WTC11 (cell line): ENCODE measurements at regions not wholly inside any gene's neighbourhood (a gene's known extent, or its start where the extent isn't known, plus 50 kb on each side); places are given as distances from the start of the nearest gene placed in this dataset.

Source experiments
- ATAC-seq: fragments of 200-7000 bp; cut with Tn5 transposase; 2 replicates; pipeline ENCODE4 v1.10.0; 2021; ENCODE audit warnings: mild to moderate bottlenecking, moderate library complexity
- CTCF ChIA-PET: fragments of 300-600 bp; sonication (Branson Sonifier 250); formaldehyde crosslinking; loops from one replicate; lab custom pipeline; 2021; ENCODE audit warnings: antibody characterized with exemption; lab: Charles Lee
- POLR2A ChIA-PET: fragments of 350-600 bp; sonication (Branson Sonifier 250); formaldehyde crosslinking; loops from one replicate; lab custom pipeline; 2021; ENCODE audit warnings: antibody characterized with exemption; lab: Charles Lee
- DNase-seq: peaks from one replicate; pipeline ENCODE4 v3.0.0; 2021; ENCODE audit warnings: low spot score
- H3K27ac Mint-ChIP-seq: 2 replicates; pipeline ENCODE4 v1.8.0; 2021; ENCODE audit warnings: mixed read lengths
- H3K27me3 Mint-ChIP-seq: 2 replicates; pipeline ENCODE4 v1.8.0; 2021; ENCODE audit warnings: low read depth, mild to moderate bottlenecking, moderate library complexity, mixed read lengths
- H3K36me3 Mint-ChIP-seq: 2 replicates; pipeline ENCODE4 v1.8.0; 2021; ENCODE audit warnings: mixed read lengths
- H3K4me1 Mint-ChIP-seq: 2 replicates; pipeline ENCODE4 v1.8.0; 2022; ENCODE audit warnings: mixed read lengths
- H3K4me3 Mint-ChIP-seq: 2 replicates; pipeline ENCODE4 v1.8.0; 2021; ENCODE audit warnings: mild to moderate bottlenecking, moderate library complexity, mixed read lengths
- H3K9me3 Mint-ChIP-seq: 2 replicates; pipeline ENCODE4 v1.8.0; 2021; ENCODE audit warnings: mixed read lengths
- CTCF ChIP-seq: fragments of 200-600 bp; IDR thresholded peaks from 2 replicates; pipeline ENCODE4 v1.8.0; 2022; ENCODE audit warnings: antibody characterized with exemption
- FOXP4 ChIP-seq: sonication (generic); formaldehyde crosslinking; IDR thresholded peaks from 2 replicates; pipeline ENCODE4 v1.8.0; 2022; ENCODE audit warnings: mild to moderate bottlenecking, missing genetic modification reagents
- IRF1 ChIP-seq: sonication (generic); formaldehyde crosslinking; IDR thresholded peaks from 2 replicates; pipeline ENCODE4 v1.8.0; 2023; ENCODE audit warnings: missing genetic modification reagents
- JAZF1 ChIP-seq: fragments of 250-450 bp; sonication (Bioruptor Pico); IDR thresholded peaks from 2 replicates; pipeline ENCODE4 v1.9.0; 2021; ENCODE audit warnings: moderate library complexity, mild to moderate bottlenecking, inconsistent platforms
- NFYB ChIP-seq: sonication (generic); formaldehyde crosslinking; conservative IDR thresholded peaks from 2 replicates; pipeline ENCODE4 v1.8.0; 2022; ENCODE audit warnings: low read depth, missing genetic modification reagents
- NR2C2 ChIP-seq: sonication (generic); formaldehyde crosslinking; IDR thresholded peaks from 2 replicates; pipeline ENCODE4 v1.8.0; 2022; ENCODE audit warnings: mild to moderate bottlenecking, missing genetic modification reagents
- TEAD4 ChIP-seq: sonication (generic); formaldehyde crosslinking; IDR thresholded peaks from 2 replicates; pipeline ENCODE4 v1.8.0; 2022; ENCODE audit warnings: mild to moderate bottlenecking, missing genetic modification reagents
- USF1 ChIP-seq: sonication (generic); formaldehyde crosslinking; IDR thresholded peaks from 2 replicates; pipeline ENCODE4 v1.8.0; 2022; ENCODE audit warnings: mild to moderate bottlenecking, missing genetic modification reagents
- ZNF512 ChIP-seq: sonication (generic); formaldehyde crosslinking; IDR thresholded peaks from 2 replicates; pipeline ENCODE4 v1.8.1; 2022; ENCODE audit warnings: missing genetic modification reagents, borderline replicate concordance
- ZNF532 ChIP-seq: fragments of 250-450 bp; sonication (Bioruptor Pico); IDR thresholded peaks from 2 replicates; pipeline ENCODE4 v1.9.0; 2021; ENCODE audit warnings: mild to moderate bottlenecking, borderline replicate concordance
- TF ChIP-seq, protein P1 (sequence below): fragments of 250-450 bp; sonication (Bioruptor Pico); conservative IDR thresholded peaks from 2 replicates; pipeline ENCODE4 v1.9.0; 2021; ENCODE audit warnings: mild to moderate bottlenecking

DNA sequence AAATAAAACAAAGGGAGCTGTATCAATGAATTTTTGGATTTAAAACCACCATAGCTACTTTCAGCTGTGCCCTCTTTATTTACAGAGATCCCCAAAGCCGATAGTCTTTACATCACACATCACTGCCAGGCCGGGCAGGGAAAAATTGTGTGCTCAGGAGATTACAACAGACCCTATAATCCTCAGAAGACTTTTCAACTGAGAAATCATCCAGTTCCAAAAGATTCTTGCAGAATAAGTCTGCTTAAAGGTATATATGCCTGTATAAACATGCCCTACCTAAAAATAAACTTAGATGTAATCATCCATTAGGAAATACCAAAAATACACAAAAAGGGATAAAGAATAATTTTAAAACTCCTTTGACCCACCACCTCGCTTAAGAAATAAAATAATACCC lies 70.1 kb upstream of the MAP1LC3B2 start:
- POLR2A ChIA-PET = no interaction called here
- H3K36me3 Mint-ChIP-seq = no peaks in the 10 kb centered on the region

GRCh38 chr12:116490471-116490870 lies 68.7 kb upstream of the MAP1LC3B2 start:
- peaks cover 29% of the 10 kb centered on the region for H3K9me3 Mint-ChIP-seq
- DNase-seq = no peak
- H3K4me1 Mint-ChIP-seq = no peaks in the 10 kb centered on the region
- ChIA-PET POLR2A (no interaction called here), CTCF (no interaction called here)
- H3K27ac Mint-ChIP-seq = no peak overlapping the region
- no peak for ATAC-seq
- H3K36me3 Mint-ChIP-seq = no peaks in the 10 kb centered on the region
- no peaks in the 10 kb centered on the region for H3K27me3 Mint-ChIP-seq
- TF ChIP-seq IRF1 (CRISPR knock-in tag) = no peak
- TF ChIP-seq JAZF1 = no peak
- TF ChIP-seq TEAD4 (CRISPR knock-in tag) = no peak
- no peak for TF ChIP-seq ZNF512 (CRISPR knock-in tag)
- no peak for TF ChIP-seq FOXP4
- TF ChIP-seq CTCF = no peak
- no peak for TF ChIP-seq USF1
- H3K4me3 Mint-ChIP-seq = no peak overlapping the region

More for the DNA sequence above, 70.1 kb upstream of the MAP1LC3B2 start:
- no peaks in the 10 kb centered on the region for H3K27me3 Mint-ChIP-seq
- H3K27ac Mint-ChIP-seq = no peak overlapping the region
- DNase-seq (no peak), ATAC-seq (no peak)
- TF ChIP-seq NFYB (CRISPR knock-in tag) = no peak
- no peak for TF ChIP-seq NR2C2 (CRISPR knock-in tag)
- TF ChIP-seq, protein P1, sequence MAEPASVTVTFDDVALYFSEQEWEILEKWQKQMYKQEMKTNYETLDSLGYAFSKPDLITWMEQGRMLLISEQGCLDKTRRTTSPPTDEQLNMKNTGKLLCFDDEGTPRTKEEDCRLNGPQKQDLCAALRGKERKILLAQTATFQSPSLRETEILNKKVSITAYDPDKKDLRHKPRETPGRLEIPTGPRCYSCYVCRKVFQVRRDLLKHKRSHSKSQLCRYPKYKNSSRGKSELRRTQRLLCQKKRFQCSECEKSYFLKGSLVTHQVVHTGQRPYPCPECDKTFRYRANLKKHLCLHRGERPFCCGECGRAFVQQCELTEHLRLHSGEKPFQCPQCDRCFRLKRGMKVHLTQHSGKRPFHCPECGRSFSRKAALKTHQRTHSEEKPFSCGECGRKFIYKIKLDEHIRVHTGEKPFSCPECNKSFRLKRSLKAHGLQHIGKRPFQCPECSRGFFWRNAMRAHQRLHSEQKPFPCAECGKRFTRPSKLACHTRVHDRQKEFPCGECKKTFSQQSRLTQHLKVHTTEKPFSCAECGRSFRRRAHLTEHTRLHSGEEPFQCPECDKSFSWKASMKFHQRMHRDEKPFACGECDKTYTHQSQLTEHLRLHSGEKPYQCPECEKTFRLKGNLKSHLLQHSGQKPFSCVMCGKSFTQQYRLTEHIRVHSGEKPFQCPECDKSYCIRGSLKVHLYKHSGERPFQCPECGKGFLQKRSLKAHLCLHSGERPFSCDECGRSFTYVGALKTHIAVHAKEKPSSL (CRISPR knock-in tag) = no peak
- TF ChIP-seq ZNF532 = no peak
- CTCF ChIA-PET = no interaction called here
- no peak overlapping the region for H3K4me3 Mint-ChIP-seq
- H3K4me1 Mint-ChIP-seq = no peaks in the 10 kb centered on the region
- H3K9me3 Mint-ChIP-seq = peaks cover 25% of the 10 kb centered on the region
